CD14-positive monocyte (primary cell): ENCODE measurements at regions not wholly inside any gene's neighbourhood (a gene's known extent, or its start where the extent isn't known, plus 50 kb on each side); places are given as distances from the start of the nearest gene placed in this dataset.

Source experiments
- DNase-seq, 3 donors: peaks; one replicate each; pipeline ENCODE4 v3.0.0-alpha.2; 2011 to 2022
- H2AFZ ChIP-seq: 2 replicates; pipeline ENCODE4 v1.6.0; 2012; ENCODE audit warnings: mild to moderate bottlenecking, low read depth, low read length, inconsistent platforms; ENCODE audit not compliant: insufficient read depth, poor library complexity, severe bottlenecking
- H3K27ac ChIP-seq, 2 donors: 1 replicate in 1 of 2; 2 replicates in 1 of 2; pipeline ENCODE4 v1.5.1; 2012 to 2013; ENCODE audit warnings: low read length in 2 of 2, control low read depth in 1 of 2, inconsistent platforms in 1 of 2, low read depth in 1 of 2, mild to moderate bottlenecking in 1 of 2
- H3K27me3 ChIP-seq, 2 donors: one replicate each; pipeline versions ENCODE4 v1.6.0 to v1.6.1; 2011 to 2013; ENCODE audit warnings: low read length in 2 of 2; ENCODE audit not compliant: control insufficient read depth in 2 of 2, insufficient read depth in 2 of 2
- H3K36me3 ChIP-seq, 2 donors: replicated peaks in 1 of 2; 1 replicate in 1 of 2; 2 replicates in 1 of 2; pipeline versions ENCODE4 v1.5.1 to v1.6.1; 2012 to 2013; ENCODE audit warnings: low read length in 2 of 2, control low read depth in 1 of 2, inconsistent platforms in 1 of 2, mild to moderate bottlenecking in 1 of 2; ENCODE audit not compliant: insufficient read depth in 2 of 2, control insufficient read depth in 1 of 2
- H3K4me1 ChIP-seq, 2 donors: 1 replicate in 1 of 2; 2 replicates in 1 of 2; pipeline versions ENCODE4 v1.5.1 to v1.6.1; 2012 to 2013; ENCODE audit warnings: low read length in 2 of 2, control low read depth in 1 of 2, inconsistent platforms in 1 of 2, mild to moderate bottlenecking in 1 of 2, moderate library complexity in 1 of 2; ENCODE audit not compliant: insufficient read depth in 2 of 2, control insufficient read depth in 1 of 2
- H3K4me2 ChIP-seq: replicated peaks from 2 replicates; pipeline ENCODE3; 2012; ENCODE audit warnings: low read length, moderate library complexity, mild to moderate bottlenecking; ENCODE audit not compliant: poor library complexity, severe bottlenecking; ENCODE audit errors: extremely low read depth
- H3K4me3 ChIP-seq, 3 experiments: fragments of 200-600 bp in 1 of 3; sonication (generic) in 1 of 3; replicated peaks in 1 of 3; 1 replicate in 2 of 3; 2 replicates in 1 of 3; pipeline ENCODE4 v1.5.1; 2011 to 2013; ENCODE audit warnings: low read length in 3 of 3, mild to moderate bottlenecking in 3 of 3, control low read depth in 2 of 3, low read depth in 2 of 3, inconsistent platforms in 1 of 3, moderate library complexity in 1 of 3
- H3K79me2 ChIP-seq: 2 replicates; pipeline ENCODE4 v1.6.0; 2012; ENCODE audit warnings: mild to moderate bottlenecking, control low read depth, inconsistent platforms, low read length, moderate library complexity; ENCODE audit not compliant: insufficient read depth
- H3K9ac ChIP-seq: 2 replicates; pipeline ENCODE4 v1.6.0; 2017; ENCODE audit warnings: low read length, mild to moderate bottlenecking; ENCODE audit not compliant: insufficient read depth, poor library complexity, severe bottlenecking
- H3K9me3 ChIP-seq, 2 donors: replicated peaks in 1 of 2; 1 replicate in 1 of 2; 2 replicates in 1 of 2; pipeline versions ENCODE4 v1.5.1 to v1.6.1; 2012 to 2013; ENCODE audit warnings: low read length in 2 of 2, control low read depth in 1 of 2; ENCODE audit not compliant: control insufficient read depth in 1 of 2, insufficient read depth in 1 of 2
- H4K20me1 ChIP-seq: 2 replicates; pipeline ENCODE4 v1.6.0; 2012; ENCODE audit warnings: mild to moderate bottlenecking, low read length, control low read depth, moderate library complexity; ENCODE audit not compliant: insufficient read depth
- H3K27ac Mint-ChIP-seq, 7 donors: one replicate each; pipeline ENCODE4 v1.8.0; 2020; ENCODE audit warnings: mild to moderate bottlenecking in 7 of 7, mixed read lengths in 7 of 7, moderate library complexity in 6 of 7, inconsistent platforms in 2 of 7
- H3K27me3 Mint-ChIP-seq, 3 donors: one replicate each; pipeline ENCODE4 v1.8.0; 2021 to 2022; ENCODE audit warnings: low read depth in 3 of 3, mild to moderate bottlenecking in 3 of 3, mixed read lengths in 3 of 3, moderate library complexity in 3 of 3, inconsistent platforms in 1 of 3
- H3K36me3 Mint-ChIP-seq, 2 donors: one replicate each; pipeline ENCODE4 v1.8.0; 2020; ENCODE audit warnings: mixed read lengths in 2 of 2, inconsistent platforms in 1 of 2, mild to moderate bottlenecking in 1 of 2
- H3K4me1 Mint-ChIP-seq: one replicate; pipeline ENCODE4 v1.8.0; 2020; ENCODE audit warnings: mild to moderate bottlenecking, mixed read lengths
- H3K4me3 Mint-ChIP-seq, 2 donors: one replicate each; pipeline ENCODE4 v1.8.0; 2020; ENCODE audit warnings: mild to moderate bottlenecking in 2 of 2, mixed read lengths in 2 of 2, moderate library complexity in 1 of 2
- H3K9me3 Mint-ChIP-seq, 7 donors: one replicate each; pipeline ENCODE4 v1.8.0; 2020 to 2022; ENCODE audit warnings: mixed read lengths in 7 of 7, mild to moderate bottlenecking in 6 of 7, moderate library complexity in 6 of 7, inconsistent platforms in 2 of 7
- CTCF ChIP-seq: fragments of 200-600 bp; IDR thresholded peaks from one replicate; pipeline ENCODE4 v1.8.0; 2022; ENCODE audit warnings: antibody characterized with exemption, mild to moderate bottlenecking
- WGBS: methylation state at CpG from one replicate; pipeline ENCODE4 v1.1.5; 2013; ENCODE audit warnings: missing lambda C conversion rate; ENCODE audit not compliant: insufficient coverage; 5-methylcytosine and 5-hydroxymethylcytosine counted together
- intact Hi-C, 2 donors: fragments of 100-400 bp; cut with micrococcal nuclease; formaldehyde crosslinking; loops; one replicate each; pipeline versions ENCODE4 v1.15.0 to v1.15.1; 2023

DNA sequence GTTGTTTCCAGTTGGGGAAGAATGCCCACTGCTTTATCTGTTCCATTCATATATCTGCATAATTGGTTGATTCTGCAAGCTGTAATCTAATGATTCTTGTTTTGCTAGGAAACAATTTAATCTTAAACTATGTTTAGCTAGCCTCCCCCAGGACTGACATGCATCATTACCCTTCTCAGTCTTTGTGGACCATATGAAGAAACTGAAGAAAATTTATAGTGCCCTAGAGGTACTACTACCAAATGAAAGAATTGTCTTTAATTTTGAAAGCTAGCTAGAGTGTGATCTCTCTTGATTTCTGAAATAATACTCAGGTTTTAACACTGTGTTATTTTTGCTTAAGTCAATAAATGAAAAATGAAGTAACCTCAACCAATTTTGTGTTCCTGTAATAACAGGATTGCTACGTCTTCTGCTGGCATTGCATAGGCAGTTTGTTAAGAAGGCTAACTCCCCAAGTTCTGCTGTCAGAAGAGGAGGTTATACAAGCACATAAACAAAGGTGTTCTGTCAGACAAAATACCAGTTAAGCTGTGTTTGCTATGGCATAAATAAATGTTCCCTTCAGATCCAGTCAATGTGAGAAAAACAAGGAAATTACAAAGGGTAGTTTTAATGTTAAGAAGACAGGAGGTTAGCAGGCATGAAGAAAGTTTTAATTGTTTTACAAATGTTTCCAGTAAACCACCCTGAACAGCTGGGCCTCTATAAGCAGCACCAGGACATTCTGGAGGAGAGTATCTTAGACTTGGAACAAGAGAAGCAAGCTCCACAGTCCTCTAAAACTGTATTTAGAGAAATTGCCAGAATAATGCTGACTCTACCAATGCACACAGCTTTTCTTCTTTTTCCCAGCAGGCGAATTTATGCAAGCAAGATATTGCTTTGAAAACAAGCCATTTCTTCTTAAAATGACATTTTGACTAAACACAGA is 90.3 kb upstream of the CTTNBP2 start:
- Mint-ChIP-seq H3K9me3 (peaks cover 0 to 6% (median 2%) of the 10 kb centered on the region in 7 donors), H3K4me1 (no peaks in the 10 kb centered on the region), H3K27me3 (no peaks in the 10 kb centered on the region), H3K4me3 (no peak overlapping the region), H3K36me3 (no peaks in the 10 kb centered on the region), H3K27ac (no peak overlapping the region)
- Histone ChIP-seq H3K27ac (no peak overlapping the region), H2AFZ (no peak overlapping the region), H4K20me1 (no peaks in the 10 kb centered on the region), H3K36me3 (no peaks in the 10 kb centered on the region), H3K27me3 (no peaks in the 10 kb centered on the region), H3K79me2 (no peaks in the 10 kb centered on the region), H3K4me2 (no peak overlapping the region), H3K4me3 (no peak overlapping the region), H3K9ac (no peak overlapping the region), H3K9me3 (no peaks in the 10 kb centered on the region), H3K4me1 (no peaks in the 10 kb centered on the region)
- WGBS: 100% methylated on average over 1 of the region's 2 CpGs
- intact Hi-C loops: no loop called here
- TF ChIP-seq CTCF: no peak
- no peak for DNase-seq

- Mint-ChIP-seq H3K27me3 (no peaks in the 10 kb centered on the region), H3K9me3 (peaks cover 0 to 8% (median 5%) of the 10 kb centered on the region in 7 donors), H3K36me3 (no peaks in the 10 kb centered on the region), H3K4me3 (no peak overlapping the region), H3K4me1 (no peaks in the 10 kb centered on the region), H3K27ac (no peak overlapping the region)
- H3K9ac ChIP-seq: no peak overlapping the region
- no peaks in the 10 kb centered on the region for H3K79me2 ChIP-seq
- no peaks in the 10 kb centered on the region for H3K36me3 ChIP-seq
- H2AFZ ChIP-seq: no peak overlapping the region
- no peak overlapping the region for H3K27ac ChIP-seq
- no peak for TF ChIP-seq CTCF
- intact Hi-C loops: no loop called here
- no CpG with 5 or more reads among the region's 2 CpGs for WGBS
- no peak for DNase-seq
- no peaks in the 10 kb centered on the region for H3K4me1 ChIP-seq
- H4K20me1 ChIP-seq: no peaks in the 10 kb centered on the region
- H3K9me3 ChIP-seq: no peaks in the 10 kb centered on the region
- H3K27me3 ChIP-seq: no peaks in the 10 kb centered on the region
- no peak overlapping the region for H3K4me3 ChIP-seq
- H3K4me2 ChIP-seq: no peak overlapping the region
Observed at GRCh38 chr7:117970801-117971200, 97.6 kb upstream of the CTTNBP2 start.
